Fibroblast of skin of scalp (primary cell): ENCODE measurements at regions not wholly inside any gene's neighbourhood (a gene's known extent, or its start where the extent isn't known, plus 50 kb on each side); places are given as distances from the start of the nearest gene placed in this dataset.
"Not testable (repeated sequence)": the region's sequence is repeated elsewhere in the genome, so short reads cannot be mapped to it uniquely, and the experiment has no call there.

Source experiments
- DNase-seq: peaks from one replicate; pipeline ENCODE4 v3.0.0-alpha.2; 2013

- DNase-seq = no peak
These were observed 165.4 kb upstream of the CHD6 start for GRCh38 chr20:41783423-41784208.

- DNase-seq = no peak
These were observed 164.7 kb upstream of the CHD6 start for GRCh38 chr20:41782730-41783406.

DNA sequence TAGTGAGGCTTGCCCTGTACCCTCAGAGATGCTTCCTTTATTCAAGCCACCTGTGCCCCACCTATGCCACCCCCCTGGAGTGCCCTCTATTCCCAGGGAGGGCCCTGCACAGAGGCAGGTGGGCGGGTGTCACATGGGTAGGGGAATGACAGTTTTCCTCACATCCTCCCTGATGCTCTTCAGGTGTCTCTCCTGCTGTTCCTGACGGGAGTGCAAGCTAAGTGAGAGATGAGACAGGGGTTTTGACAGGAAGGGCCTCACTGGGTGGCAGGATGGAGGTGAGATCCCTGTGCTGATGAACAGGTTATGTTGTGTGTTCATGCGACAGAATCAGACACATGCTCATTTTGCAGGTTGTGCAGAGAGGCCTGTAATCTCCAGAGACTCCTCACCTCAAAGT lies 164.1 kb upstream of the CHD6 start:
- no peak for DNase-seq

GRCh38 chr20:41776421-41776820 lies 158.2 kb upstream of the CHD6 start:
- no peak for DNase-seq

- no peak for DNase-seq
These were observed 156.1 kb upstream of the CHD6 start for GRCh38 chr20:41774291-41774690.

DNA sequence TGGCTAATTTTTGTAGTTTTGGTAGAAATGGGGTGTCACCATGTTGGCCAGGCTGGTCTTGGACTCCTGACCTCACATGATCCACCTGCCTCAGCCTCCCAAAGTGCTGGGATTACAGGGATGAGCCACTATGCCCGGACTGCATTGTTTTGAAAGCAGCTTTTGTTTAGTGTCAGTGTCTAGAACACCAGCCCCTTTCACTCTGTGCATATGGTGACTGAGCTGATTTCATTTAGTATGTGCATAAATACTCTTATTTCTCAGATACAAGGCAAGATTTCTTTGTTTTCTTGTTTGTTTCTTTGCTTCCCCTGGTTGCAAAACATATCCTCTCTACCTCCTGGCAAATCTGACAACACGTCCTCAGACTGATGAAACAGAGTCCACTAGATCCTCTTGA lies 152.8 kb upstream of the CHD6 start:
- DNase-seq = no peak

DNA sequence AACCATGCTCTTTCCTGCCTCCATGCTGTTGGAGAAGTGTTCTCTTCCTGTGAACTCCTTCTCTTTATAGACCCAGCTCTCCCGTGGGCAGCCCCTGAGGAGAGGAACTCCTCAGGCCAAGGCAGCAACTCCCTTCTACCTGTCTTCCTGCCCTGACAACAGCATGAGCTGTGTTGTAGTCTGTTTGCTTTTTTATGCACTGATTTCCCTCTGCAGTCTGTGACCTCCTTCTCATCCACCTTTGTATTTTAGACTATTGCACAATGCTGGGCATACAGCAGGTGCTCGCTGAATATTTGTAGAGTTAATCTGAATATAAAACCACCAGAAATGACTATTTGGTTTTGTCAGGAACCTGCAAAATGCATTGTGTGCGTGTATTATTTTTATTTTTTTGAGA lies 152.2 kb upstream of the CHD6 start:
- no peak for DNase-seq

GRCh38 chr20:41769592-41770018 lies 151.4 kb upstream of the CHD6 start:
- DNase-seq = no peak

DNA sequence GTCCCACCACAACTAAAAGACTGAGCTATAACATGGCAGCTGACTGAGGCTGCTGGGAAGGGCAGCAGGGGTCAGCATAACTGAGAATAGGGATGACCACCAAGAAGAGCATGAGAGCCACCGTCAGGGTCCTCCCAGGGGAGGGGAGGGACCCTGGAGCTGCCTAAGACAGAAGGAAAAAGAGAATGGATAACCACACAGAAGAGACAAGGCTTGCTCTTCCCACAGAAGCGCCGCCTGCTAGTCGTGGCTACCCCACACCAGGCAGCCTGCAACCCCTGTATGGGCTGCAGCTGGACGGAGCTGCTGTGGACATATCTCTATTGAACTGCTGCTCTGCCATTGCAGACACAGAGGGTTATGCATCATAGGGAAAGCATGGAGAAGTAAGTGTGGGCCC lies 132.0 kb upstream of the CHD6 start:
- DNase-seq = no peak

GRCh38 chr20:41748756-41749582 lies 130.8 kb upstream of the CHD6 start:
- no peak for DNase-seq

DNA sequence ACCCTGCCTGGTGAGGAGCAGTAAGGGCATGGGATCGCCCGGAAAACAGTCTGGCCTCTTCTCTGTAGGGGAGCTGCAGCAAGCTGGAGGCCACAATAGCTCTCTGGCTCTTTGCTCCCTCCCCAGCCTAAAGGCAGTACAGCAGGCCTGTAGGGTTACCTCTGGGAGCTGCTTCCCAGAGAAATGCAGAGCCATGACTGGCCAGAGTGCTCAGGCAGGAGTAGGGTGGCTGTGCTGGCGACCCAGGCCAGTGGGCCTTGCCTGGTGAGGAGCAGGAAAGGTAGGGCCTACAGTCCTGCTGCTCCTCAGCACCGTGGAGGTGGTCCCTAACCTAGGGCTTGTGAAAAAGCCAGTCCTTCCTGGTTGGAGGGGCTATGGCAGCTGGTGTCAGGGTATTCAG lies 129.9 kb upstream of the CHD6 start:
- DNase-seq = no peak

- no peak for DNase-seq
These were observed 129.0 kb upstream of the CHD6 start for GRCh38 chr20:41747226-41747625.

GRCh38 chr20:41746635-41747034 lies 128.5 kb upstream of the CHD6 start:
- no peak for DNase-seq

GRCh38 chr20:41738604-41739206 lies 120.5 kb upstream of the CHD6 start:
- peak; percentile 42 for DNase-seq

DNA sequence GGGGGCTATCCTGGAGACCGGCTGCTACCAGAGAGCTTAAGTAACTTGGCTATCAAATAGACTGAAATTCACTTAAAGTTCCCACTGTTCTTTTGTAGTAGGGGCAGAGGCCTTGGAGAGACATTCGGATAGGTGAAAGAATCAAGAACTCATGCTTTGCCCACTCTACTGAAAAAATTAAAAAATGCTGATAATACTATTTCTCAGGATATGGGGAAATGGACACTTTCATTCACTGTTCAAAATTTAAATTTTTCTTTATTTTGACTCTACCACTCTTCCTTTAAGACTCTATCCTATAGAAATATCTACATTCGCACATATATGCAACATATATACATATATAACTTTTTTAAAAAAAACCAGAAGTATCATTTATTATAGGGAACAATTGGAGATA lies 117.8 kb upstream of the CHD6 start:
- no peak for DNase-seq

- peak; percentile 42 for DNase-seq
These were observed 116.3 kb upstream of the CHD6 start for GRCh38 chr20:41734506-41734945.

DNA sequence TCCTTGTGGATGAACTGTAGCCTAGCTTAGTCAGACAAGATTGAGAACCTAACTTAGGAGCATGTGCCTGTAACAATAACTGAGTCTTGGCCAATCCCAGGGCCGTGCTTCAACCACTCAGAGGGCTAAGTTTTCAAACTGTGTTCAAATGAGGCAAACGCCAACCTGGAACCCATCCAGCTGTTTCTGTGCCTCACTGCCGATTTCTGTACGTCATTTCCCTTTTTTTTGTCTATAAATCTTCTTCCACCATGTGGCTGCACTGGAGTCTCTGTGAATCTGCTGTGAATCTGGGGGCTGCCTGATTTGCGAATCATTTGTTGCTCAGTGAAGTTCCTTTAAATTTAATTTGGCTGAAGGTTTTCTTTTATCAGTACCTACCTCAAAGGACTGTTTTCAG lies 115.0 kb upstream of the CHD6 start:
- DNase-seq = no peak

DNA sequence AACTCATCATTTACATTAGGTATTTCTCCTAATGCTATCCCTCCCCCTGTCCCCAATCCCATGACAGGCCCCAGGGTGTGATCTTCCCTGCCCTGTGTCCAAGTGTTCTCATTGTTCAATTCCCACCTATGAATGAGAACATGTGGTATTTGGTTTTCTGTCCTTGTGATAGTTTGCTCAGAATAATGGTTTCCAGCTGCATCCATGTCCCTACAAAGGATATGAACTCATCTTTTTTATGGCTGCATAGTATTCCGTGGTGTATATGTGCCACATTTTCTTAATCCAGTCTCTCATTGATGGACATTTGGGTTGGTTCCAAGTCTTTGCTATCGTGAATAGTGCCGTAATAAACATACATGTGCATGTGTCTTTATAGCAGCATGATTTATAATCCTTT lies 113.0 kb upstream of the CHD6 start:
- DNase-seq = not testable (repeated sequence)

GRCh38 chr20:41727681-41728080 lies 109.5 kb upstream of the CHD6 start:
- DNase-seq = not testable (repeated sequence)

DNA sequence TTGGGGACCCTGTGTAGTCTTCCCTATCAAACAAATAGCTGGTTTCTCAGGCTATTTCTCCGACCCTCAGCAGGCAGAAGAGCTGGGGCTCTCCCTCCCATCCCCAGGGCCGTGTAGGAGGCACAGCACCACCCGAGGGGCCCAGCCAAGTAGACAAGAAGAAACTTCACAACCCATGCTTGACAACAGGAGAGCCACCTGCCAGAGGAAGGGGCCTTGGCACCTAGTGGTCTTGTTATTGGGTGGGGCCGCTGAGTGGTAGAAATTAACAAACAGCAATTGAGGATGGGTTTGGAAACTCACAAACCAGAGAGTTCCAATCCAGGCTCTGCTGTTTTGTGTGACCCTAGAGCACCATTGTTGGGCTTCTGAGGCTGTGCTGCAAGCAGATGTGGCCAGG lies 108.5 kb upstream of the CHD6 start:
- DNase-seq = no peak

- DNase-seq = no peak
These were observed 101.0 kb upstream of the CHD6 start for GRCh38 chr20:41719151-41719550.

DNA sequence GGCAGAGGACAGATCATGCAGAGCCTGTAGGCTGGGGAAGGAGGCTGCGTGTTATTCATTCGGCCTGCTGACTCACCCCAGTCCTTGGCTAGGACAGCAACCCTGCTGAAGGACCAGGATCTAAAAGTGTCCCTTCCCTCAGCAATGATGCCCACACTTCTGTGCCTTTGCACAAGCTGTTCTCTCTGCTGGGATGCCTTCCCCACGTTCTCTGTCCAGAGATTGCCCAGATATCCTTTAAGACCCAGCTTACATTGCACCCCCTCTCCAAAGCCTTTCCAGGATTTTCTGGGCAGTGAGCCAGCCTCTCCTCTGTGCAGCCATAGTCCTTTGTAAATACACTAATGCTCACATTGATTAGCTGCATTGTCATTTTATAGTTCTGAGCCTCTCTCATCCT lies 99.3 kb upstream of the CHD6 start:
- DNase-seq = no peak

GRCh38 chr20:41716911-41717310 lies 98.7 kb upstream of the CHD6 start:
- no peak for DNase-seq
